Body of pancreas (tissue), 4 donors: ENCODE measurements at regions not wholly inside any gene's neighbourhood (a gene's known extent, or its start where the extent isn't known, plus 50 kb on each side); places are given as distances from the start of the nearest gene placed in this dataset.

Experiments used
- ATAC-seq: fragments of 150-250 bp; one replicate; pipeline ENCODE4 v1.9.1; 2016
- DNase-seq, 4 donors: peaks; one replicate each; pipeline ENCODE4 v3.0.0-alpha.2; 2019
- H3K27ac ChIP-seq, 4 donors: fragments of 200-600 bp; sonication (generic); 1 replicate in 3 of 4; 2 replicates in 1 of 4; pipeline versions ENCODE4 v1.5.1 to v1.6.1; 2016 to 2019; ENCODE audit warnings: mild to moderate bottlenecking in 1 of 4, mixed read lengths in 1 of 4, moderate library complexity in 1 of 4
- H3K27me3 ChIP-seq, 2 donors: fragments of 200-600 bp; sonication (generic); one replicate each; pipeline ENCODE4 v1.6.0; 2016; ENCODE audit warnings: mild to moderate bottlenecking in 1 of 2
- H3K36me3 ChIP-seq, 2 donors: fragments of 200-600 bp; sonication (generic); replicated peaks in 1 of 2; 2 replicates each; pipeline ENCODE4 v1.5.1; 2016; ENCODE audit warnings: low read depth in 2 of 2; ENCODE audit not compliant: insufficient read depth in 1 of 2
- H3K4me1 ChIP-seq: fragments of 200-600 bp; sonication (generic); one replicate; pipeline ENCODE4 v1.6.0; 2016
- H3K4me3 ChIP-seq, 2 donors: fragments of 200-600 bp; sonication (generic); 1 replicate in 1 of 2; 2 replicates in 1 of 2; pipeline ENCODE4 v1.5.1; 2016 to 2019
- H3K9me3 ChIP-seq, 3 donors: fragments of 200-600 bp; sonication (generic); 1 replicate in 2 of 3; 2 replicates in 1 of 3; pipeline ENCODE4 v1.5.1; 2016
- POLR2A ChIP-seq, 3 donors: fragments of 450-650 bp; IDR thresholded peaks; one replicate each; pipeline ENCODE4 v1.6.1; 2016; ENCODE audit warnings: antibody characterized with exemption in 3 of 3, mild to moderate bottlenecking in 2 of 3
- WGBS, 2 donors: methylation state at CpG; one replicate each; pipeline ENCODE4 v1.1.5; 2017; 5-methylcytosine and 5-hydroxymethylcytosine counted together
- intact Hi-C: fragments of 100-400 bp; cut with DNase I; formaldehyde crosslinking; loops from one replicate; pipeline ENCODE4 v1.15.1; 2023
- TF ChIP-seq, protein P1 (sequence below), 7 experiments: fragments of 450-650 bp in 4 of 7; fragments of 200-600 bp in 3 of 7; sonication (generic) in 3 of 7; IDR thresholded peaks; one replicate each; pipeline ENCODE4 v1.5.1; 2016 to 2019; ENCODE audit warnings: antibody characterized with exemption in 7 of 7

DNA sequence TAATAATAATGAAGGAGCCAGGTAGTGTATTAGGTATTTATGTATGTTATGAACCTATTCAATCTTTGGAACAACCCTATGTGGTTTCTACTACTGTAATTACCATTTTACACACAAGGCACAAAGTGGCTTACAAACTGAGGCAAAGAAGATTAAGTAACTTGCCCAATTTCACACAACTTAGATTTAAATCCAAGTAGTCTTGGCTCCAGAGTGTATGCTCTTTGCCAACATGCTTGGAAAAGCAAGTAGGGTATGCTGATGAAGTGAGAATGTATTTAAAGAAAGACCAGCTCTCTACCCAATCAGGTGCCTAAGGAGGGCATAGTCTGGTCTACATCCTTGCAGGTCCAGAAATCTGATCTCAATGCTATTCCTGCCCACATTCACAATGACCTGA lies 463.2 kb downstream of the METTL15 start:
- DNase-seq (no peak), ATAC-seq (no peak)
- Histone ChIP-seq H3K36me3 (no peaks in the 10 kb centered on the region), H3K9me3 (no peaks in the 10 kb centered on the region), H3K4me1 (no peaks in the 10 kb centered on the region), H3K27me3 (no peaks in the 10 kb centered on the region), H3K4me3 (no peak overlapping the region), H3K27ac (no peak overlapping the region)
- intact Hi-C loops = no loop called here
- TF ChIP-seq, protein P1, sequence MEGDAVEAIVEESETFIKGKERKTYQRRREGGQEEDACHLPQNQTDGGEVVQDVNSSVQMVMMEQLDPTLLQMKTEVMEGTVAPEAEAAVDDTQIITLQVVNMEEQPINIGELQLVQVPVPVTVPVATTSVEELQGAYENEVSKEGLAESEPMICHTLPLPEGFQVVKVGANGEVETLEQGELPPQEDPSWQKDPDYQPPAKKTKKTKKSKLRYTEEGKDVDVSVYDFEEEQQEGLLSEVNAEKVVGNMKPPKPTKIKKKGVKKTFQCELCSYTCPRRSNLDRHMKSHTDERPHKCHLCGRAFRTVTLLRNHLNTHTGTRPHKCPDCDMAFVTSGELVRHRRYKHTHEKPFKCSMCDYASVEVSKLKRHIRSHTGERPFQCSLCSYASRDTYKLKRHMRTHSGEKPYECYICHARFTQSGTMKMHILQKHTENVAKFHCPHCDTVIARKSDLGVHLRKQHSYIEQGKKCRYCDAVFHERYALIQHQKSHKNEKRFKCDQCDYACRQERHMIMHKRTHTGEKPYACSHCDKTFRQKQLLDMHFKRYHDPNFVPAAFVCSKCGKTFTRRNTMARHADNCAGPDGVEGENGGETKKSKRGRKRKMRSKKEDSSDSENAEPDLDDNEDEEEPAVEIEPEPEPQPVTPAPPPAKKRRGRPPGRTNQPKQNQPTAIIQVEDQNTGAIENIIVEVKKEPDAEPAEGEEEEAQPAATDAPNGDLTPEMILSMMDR (IDR thresholded peaks at IDR 0.05) = no peak
- no peak for TF ChIP-seq POLR2A (IDR thresholded peaks at IDR 0.05)

DNA sequence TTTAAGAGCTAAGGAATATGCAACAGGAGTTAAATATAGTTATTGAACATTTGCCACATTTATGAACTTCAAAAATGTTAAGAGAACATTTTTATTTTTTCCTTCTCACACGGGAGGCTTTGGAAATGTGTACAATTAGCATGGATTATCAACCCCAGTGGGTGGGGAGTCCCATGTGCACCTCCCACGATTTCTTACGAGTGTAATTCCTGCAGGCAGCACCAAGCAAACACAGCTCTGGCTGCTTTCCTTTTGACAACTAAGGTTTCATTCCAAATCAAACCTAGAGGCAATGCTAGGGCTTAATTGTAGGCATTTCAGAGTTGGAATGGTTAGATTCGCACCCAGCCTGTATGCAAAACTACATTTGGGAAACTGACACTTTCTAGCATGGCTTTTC lies 460.9 kb downstream of the METTL15 start:
- Histone ChIP-seq H3K4me3 (no peak overlapping the region), H3K27ac (no peak overlapping the region), H3K36me3 (no peaks in the 10 kb centered on the region), H3K4me1 (no peaks in the 10 kb centered on the region), H3K9me3 (no peaks in the 10 kb centered on the region), H3K27me3 (no peaks in the 10 kb centered on the region)
- WGBS, 2 donors = 40 to 43% methylated on average over 4 of the region's 4 CpGs
- no peak for TF ChIP-seq POLR2A (IDR thresholded peaks at IDR 0.05)
- TF ChIP-seq, protein P1 (IDR thresholded peaks at IDR 0.05) = no peak
- ATAC-seq (no peak), DNase-seq (no peak)
- intact Hi-C loops = no loop called here

DNA sequence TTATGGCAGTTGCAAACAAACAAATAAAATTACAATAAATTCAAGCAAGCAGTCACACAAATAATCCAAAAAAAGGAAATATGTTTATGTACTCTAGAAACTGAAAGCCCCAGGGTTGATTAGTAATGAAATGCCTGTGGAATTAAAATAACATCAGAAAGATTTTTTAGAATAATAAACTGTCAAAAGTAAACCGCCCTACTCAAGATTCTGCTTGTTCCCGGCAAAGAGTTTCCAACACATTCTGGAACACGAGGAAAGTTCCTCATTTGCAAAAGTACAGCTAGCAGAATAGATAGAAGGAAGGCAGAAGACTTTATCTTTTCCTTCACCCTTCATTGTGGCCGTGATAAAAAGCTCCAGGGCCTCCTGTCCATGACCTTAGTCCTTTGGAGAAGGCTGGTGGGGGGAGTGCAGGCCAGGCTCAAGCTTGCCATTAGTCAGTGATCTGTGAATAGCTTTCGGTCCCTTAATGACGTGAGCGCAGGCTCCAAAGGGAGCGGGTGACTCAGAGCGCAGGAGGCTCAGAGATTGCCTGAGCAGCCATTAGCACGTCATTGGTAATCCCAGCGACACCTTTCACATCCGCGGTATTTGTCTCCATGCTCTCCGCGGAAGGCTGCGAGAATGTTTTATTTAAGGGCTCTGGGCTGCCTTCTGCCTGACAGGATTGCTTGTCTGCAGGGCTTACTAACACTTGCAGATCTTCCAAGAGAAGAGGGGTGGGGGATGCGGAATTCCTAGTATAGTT lies 458.3 kb downstream of the METTL15 start:
- H3K4me3 ChIP-seq = no peak overlapping the region
- H3K36me3 ChIP-seq = no peaks in the 10 kb centered on the region
- H3K9me3 ChIP-seq = no peaks in the 10 kb centered on the region
- TF ChIP-seq, protein P1 (IDR thresholded peaks at IDR 0.05) = no peak
- no peak for TF ChIP-seq POLR2A (IDR thresholded peaks at IDR 0.05)
- WGBS, 2 donors = 13 to 21% methylated on average over 11 to 17 of the region's 17 CpGs
- H3K4me1 ChIP-seq = no peaks in the 10 kb centered on the region
- intact Hi-C loops = no loop called here
- H3K27ac ChIP-seq = no peak overlapping the region
- ATAC-seq (peak; percentile 81), DNase-seq (peak; percentile 37 to 63 (median 52))
- H3K27me3 ChIP-seq = no peaks in the 10 kb centered on the region

DNA sequence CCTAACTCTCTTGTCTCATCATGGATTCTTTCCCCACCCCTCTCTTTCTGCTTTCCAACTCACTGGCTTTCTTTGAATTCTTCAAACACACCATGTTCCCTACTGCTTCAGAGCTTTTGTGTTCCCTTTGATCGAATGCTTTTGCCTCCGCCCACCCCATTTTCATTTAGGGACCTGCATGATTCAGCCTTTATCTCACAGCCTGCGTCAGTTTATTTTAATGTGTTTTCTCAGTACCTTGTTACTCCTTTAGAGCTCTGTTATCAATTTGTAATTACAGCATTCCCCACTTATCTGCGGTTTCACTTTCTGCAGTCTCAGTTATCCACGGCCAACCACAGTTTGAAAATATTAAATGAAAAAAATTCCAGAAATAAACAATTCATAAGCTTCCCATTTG lies 451.3 kb downstream of the METTL15 start:
- 18 to 19% methylated on average over 5 of the region's 5 CpGs for WGBS, 2 donors
- no peak overlapping the region for H3K4me3 ChIP-seq
- no peaks in the 10 kb centered on the region for H3K27me3 ChIP-seq
- no peak for ATAC-seq
- no peak for DNase-seq
- no peaks in the 10 kb centered on the region for H3K4me1 ChIP-seq
- intact Hi-C loops = no loop called here
- no peak for TF ChIP-seq POLR2A (IDR thresholded peaks at IDR 0.05)
- TF ChIP-seq, protein P1 (IDR thresholded peaks at IDR 0.05) = no peak
- no peaks in the 10 kb centered on the region for H3K9me3 ChIP-seq
- no peaks in the 10 kb centered on the region for H3K36me3 ChIP-seq
- H3K27ac ChIP-seq = no peak overlapping the region

DNA sequence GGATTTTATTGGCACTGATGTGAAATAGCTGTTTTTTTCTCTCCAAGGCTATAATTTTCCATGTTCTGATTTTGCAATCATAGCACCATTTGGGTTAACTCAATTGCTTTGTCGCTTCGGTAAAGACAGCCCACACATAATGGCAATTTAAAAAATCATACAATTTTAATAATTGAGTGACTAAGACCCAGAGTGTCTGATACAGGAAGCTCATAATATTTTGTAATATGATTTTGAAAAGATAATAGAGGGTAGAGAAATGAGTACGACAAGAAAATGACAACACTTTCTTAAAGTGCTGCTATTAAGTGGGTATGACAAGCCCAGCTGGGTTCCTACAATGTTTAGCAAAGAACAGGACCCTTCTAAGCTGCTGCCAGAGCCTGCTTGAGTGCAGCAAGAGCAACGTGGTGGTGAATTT lies 439.1 kb downstream of the METTL15 start:
- DNase-seq = no peak
- H3K36me3 ChIP-seq = no peaks in the 10 kb centered on the region
- H3K4me3 ChIP-seq = no peak overlapping the region
- H3K27ac ChIP-seq = no peak overlapping the region
- no peak for TF ChIP-seq POLR2A (IDR thresholded peaks at IDR 0.05)
- TF ChIP-seq, protein P1 (IDR thresholded peaks at IDR 0.05) = no peak
- no peaks in the 10 kb centered on the region for H3K27me3 ChIP-seq
- no peaks in the 10 kb centered on the region for H3K4me1 ChIP-seq
- no peak for ATAC-seq
- intact Hi-C loops = no loop called here
- H3K9me3 ChIP-seq = no peaks in the 10 kb centered on the region
- 53 to 57% methylated on average over 4 of the region's 4 CpGs for WGBS, 2 donors
